Activated CD4-positive, alpha-beta memory T cell treated with anti-CD3 and anti-CD28 coated beads for 36 hours (primary cell): ENCODE measurements at regions not wholly inside any gene's neighbourhood (a gene's known extent, or its start where the extent isn't known, plus 50 kb on each side); places are given as distances from the start of the nearest gene placed in this dataset.

ENCODE experiments used
- CTCF ChIA-PET: fragments of 350-600 bp; sonication (Branson Sonifier 250); formaldehyde crosslinking; loops from one replicate; lab custom pipeline; 2021; ENCODE audit warnings: antibody characterized with exemption, inconsistent platforms; lab: Charles Lee
- POLR2A ChIA-PET: fragments of 350-600 bp; sonication (Branson Sonifier 250); formaldehyde crosslinking; loops from one replicate; lab custom pipeline; 2021; ENCODE audit warnings: antibody characterized with exemption; lab: Charles Lee
- DNase-seq: peaks from one replicate; pipeline ENCODE4 v3.0.0-alpha.2; 2020
- H3K27ac Mint-ChIP-seq: one replicate; pipeline ENCODE4 v1.8.0; 2021; ENCODE audit warnings: mixed read lengths
- H3K27me3 Mint-ChIP-seq: one replicate; pipeline ENCODE4 v1.8.0; 2021; ENCODE audit warnings: mixed read lengths
- H3K36me3 Mint-ChIP-seq: one replicate; pipeline ENCODE4 v1.8.0; 2021; ENCODE audit warnings: mixed read lengths
- H3K4me1 Mint-ChIP-seq: one replicate; pipeline ENCODE4 v1.8.0; 2021; ENCODE audit warnings: low read depth, mixed read lengths
- H3K4me3 Mint-ChIP-seq: one replicate; pipeline ENCODE4 v1.8.0; 2021; ENCODE audit warnings: mild to moderate bottlenecking, mixed read lengths
- H3K9me3 Mint-ChIP-seq: one replicate; pipeline ENCODE4 v1.8.0; 2021; ENCODE audit warnings: mixed read lengths
- intact Hi-C: fragments of 100-400 bp; cut with micrococcal nuclease; formaldehyde crosslinking; loops from one replicate; pipeline ENCODE4 v1.15.1; 2023

GRCh38 chr10:85043207-85043606, 714.8 kb downstream of the CCSER2 start:
- intact Hi-C loops: no loop called here
- H3K4me3 Mint-ChIP-seq: no peak overlapping the region
- CTCF ChIA-PET: no interaction called here
- DNase-seq: no peak
- no peaks in the 10 kb centered on the region for H3K36me3 Mint-ChIP-seq
- H3K4me1 Mint-ChIP-seq: no peaks in the 10 kb centered on the region
- H3K9me3 Mint-ChIP-seq: peaks cover 20% of the 10 kb centered on the region
- POLR2A ChIA-PET: no interaction called here
- H3K27me3 Mint-ChIP-seq: no peaks in the 10 kb centered on the region
- no peak overlapping the region for H3K27ac Mint-ChIP-seq

DNA sequence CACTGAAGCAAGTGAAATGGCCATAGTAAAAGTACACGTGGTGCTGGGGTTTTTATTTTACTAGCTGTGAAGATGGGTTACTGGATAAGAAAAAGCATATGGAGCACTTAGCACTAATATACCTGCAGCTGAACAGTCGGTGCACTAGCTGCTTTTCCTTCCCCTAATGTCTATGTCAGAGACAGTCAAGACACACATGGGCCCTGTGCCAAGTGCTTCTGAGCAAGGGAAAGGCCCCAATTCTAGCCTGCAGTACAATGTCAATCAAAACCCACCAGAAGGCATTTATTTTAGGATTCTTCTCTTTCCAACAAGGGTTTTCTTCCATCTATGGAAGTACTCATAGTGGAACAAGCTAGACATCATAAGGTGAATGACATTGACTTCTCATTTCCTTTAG, 716.7 kb downstream of the CCSER2 start:
- Mint-ChIP-seq H3K4me3 (no peak overlapping the region), H3K27ac (no peak overlapping the region), H3K9me3 (peaks cover 8% of the 10 kb centered on the region), H3K4me1 (no peaks in the 10 kb centered on the region), H3K27me3 (no peaks in the 10 kb centered on the region), H3K36me3 (no peaks in the 10 kb centered on the region)
- POLR2A ChIA-PET: no interaction called here
- CTCF ChIA-PET: no interaction called here
- intact Hi-C loops: no loop called here
- no peak for DNase-seq

DNA sequence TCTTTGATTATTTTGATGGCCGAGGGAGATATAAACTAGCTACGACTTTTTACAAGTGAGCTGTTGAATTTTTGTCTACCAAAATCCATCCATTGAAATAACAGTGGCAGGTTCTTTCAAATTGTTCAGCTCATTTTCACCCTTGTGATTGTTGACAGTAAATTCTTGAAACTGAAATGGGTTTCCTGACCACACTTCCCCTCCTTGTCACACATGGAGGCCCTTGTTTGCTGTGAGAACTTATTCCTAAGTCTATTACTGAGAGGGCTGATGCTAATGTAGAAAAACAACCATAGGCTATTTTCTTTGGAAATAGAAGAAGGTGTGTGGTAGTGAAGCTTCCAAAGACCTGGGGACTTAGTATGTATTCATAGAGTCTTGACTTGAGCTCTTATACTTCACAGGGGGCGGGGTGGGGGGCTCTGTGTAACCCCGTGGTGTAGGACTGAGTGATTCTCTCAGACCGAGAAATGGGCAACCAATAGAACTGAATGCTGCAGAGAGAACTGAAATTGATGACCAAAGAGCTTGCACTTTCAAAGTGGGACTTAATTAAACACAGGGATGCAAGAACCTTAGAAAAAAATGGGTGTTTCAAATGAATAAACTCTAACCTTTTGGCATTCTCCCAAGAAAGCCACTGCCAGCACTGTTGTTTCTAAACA, 718.9 kb downstream of the CCSER2 start:
- no peaks in the 10 kb centered on the region for H3K27me3 Mint-ChIP-seq
- intact Hi-C loops: no loop called here
- no peak for DNase-seq
- H3K4me1 Mint-ChIP-seq: no peaks in the 10 kb centered on the region
- H3K9me3 Mint-ChIP-seq: peaks cover 7% of the 10 kb centered on the region
- CTCF ChIA-PET: no interaction called here
- H3K4me3 Mint-ChIP-seq: no peak overlapping the region
- H3K36me3 Mint-ChIP-seq: no peaks in the 10 kb centered on the region
- POLR2A ChIA-PET: no interaction called here
- no peak overlapping the region for H3K27ac Mint-ChIP-seq

DNA sequence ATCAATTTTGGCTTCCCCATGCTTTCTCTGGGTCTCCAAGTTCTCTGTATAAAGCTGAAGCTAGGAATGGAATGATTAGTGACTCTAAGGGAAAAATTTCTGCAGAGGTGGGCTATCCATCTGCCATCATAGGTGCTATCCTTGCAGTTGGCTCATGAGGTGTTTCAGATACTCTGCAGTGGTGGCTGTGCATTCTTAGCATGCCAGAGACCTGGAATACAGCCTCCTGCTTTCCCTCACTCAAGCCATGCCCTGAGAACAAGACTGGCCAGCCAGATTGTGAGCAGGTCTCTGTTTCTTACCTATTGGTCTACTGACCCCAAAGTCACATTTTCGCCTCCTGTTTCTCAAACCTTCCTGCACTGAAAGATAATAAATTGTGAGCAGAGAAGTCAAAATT, 719.6 kb downstream of the CCSER2 start:
- Mint-ChIP-seq H3K9me3 (peaks cover 7% of the 10 kb centered on the region), H3K27me3 (no peaks in the 10 kb centered on the region), H3K36me3 (no peaks in the 10 kb centered on the region), H3K4me1 (no peaks in the 10 kb centered on the region), H3K27ac (no peak overlapping the region), H3K4me3 (no peak overlapping the region)
- POLR2A ChIA-PET: no interaction called here
- no peak for DNase-seq
- intact Hi-C loops: no loop called here
- CTCF ChIA-PET: no interaction called here

- CTCF ChIA-PET: no interaction called here
- DNase-seq: no peak
- H3K9me3 Mint-ChIP-seq: peaks cover 7% of the 10 kb centered on the region
- intact Hi-C loops: no loop called here
- POLR2A ChIA-PET: no interaction called here
- no peaks in the 10 kb centered on the region for H3K27me3 Mint-ChIP-seq
- H3K4me1 Mint-ChIP-seq: no peaks in the 10 kb centered on the region
- H3K27ac Mint-ChIP-seq: no peak overlapping the region
- H3K36me3 Mint-ChIP-seq: no peaks in the 10 kb centered on the region
- no peak overlapping the region for H3K4me3 Mint-ChIP-seq
These were observed 720.3 kb downstream of the CCSER2 start for GRCh38 chr10:85048644-85049043.

DNA sequence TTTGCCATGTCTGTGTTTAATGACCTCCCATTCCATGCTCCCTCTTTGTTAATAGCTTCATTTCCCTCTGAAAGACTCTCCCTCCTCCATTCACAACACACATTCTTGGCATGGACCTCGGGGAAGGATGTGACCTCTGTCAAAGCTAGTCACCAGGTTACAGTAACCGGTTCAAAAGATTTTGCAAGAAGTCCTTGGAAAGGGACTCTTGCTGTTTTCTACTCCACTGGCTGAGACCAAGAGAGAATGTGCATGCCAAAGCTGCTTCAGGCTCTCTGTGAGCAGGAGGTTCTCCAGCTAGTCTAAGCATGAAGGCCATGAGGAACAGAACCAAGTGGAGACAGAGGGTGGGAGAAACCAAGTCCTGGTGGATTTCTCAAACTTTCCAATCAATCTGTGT, 732.6 kb downstream of the CCSER2 start:
- Mint-ChIP-seq H3K4me3 (no peak overlapping the region), H3K27ac (no peak overlapping the region)
- intact Hi-C loops: no loop called here

DNA sequence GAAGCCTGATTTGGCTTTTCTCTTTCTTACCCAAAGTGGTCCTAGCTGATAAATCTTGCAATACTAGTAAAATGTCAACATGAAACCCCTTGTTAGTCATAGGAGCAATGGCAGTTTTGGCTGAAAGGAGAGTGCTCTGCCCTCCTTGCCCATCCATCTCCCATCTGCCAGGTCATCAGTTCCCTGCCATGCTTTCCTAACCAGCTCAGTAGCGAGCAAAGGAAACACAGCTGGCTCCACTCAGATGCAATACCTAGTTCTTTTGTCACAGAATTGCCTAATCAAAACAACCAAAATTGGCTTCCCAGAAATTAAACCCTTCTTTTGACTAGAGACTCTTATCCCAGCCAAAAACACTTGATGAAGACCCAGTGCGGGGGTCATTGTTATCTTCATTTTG, 733.0 kb downstream of the CCSER2 start:
- intact Hi-C loops: no loop called here
- H3K4me3 Mint-ChIP-seq: no peak overlapping the region
- CTCF ChIA-PET: no interaction called here
- H3K27ac Mint-ChIP-seq: no peak overlapping the region
- no peaks in the 10 kb centered on the region for H3K36me3 Mint-ChIP-seq
- H3K27me3 Mint-ChIP-seq: no peaks in the 10 kb centered on the region
- peaks cover 12% of the 10 kb centered on the region for H3K9me3 Mint-ChIP-seq
- POLR2A ChIA-PET: no interaction called here
- no peaks in the 10 kb centered on the region for H3K4me1 Mint-ChIP-seq
- DNase-seq: no peak

More for the DNA sequence above, 732.6 kb downstream of the CCSER2 start:
- Mint-ChIP-seq H3K9me3 (peaks cover 16% of the 10 kb centered on the region), H3K27me3 (no peaks in the 10 kb centered on the region), H3K36me3 (no peaks in the 10 kb centered on the region), H3K4me1 (no peaks in the 10 kb centered on the region)
- DNase-seq: no peak
- ChIA-PET POLR2A (no interaction called here), CTCF (no interaction called here)

GRCh38 chr10:85067955-85068354, 739.6 kb downstream of the CCSER2 start:
- H3K4me1 Mint-ChIP-seq: no peaks in the 10 kb centered on the region
- H3K9me3 Mint-ChIP-seq: no peaks in the 10 kb centered on the region
- H3K36me3 Mint-ChIP-seq: no peaks in the 10 kb centered on the region
- intact Hi-C loops: no loop called here
- no peak overlapping the region for H3K4me3 Mint-ChIP-seq
- CTCF ChIA-PET: no interaction called here
- H3K27ac Mint-ChIP-seq: no peak overlapping the region
- no peak for DNase-seq
- POLR2A ChIA-PET: no interaction called here
- no peaks in the 10 kb centered on the region for H3K27me3 Mint-ChIP-seq

DNA sequence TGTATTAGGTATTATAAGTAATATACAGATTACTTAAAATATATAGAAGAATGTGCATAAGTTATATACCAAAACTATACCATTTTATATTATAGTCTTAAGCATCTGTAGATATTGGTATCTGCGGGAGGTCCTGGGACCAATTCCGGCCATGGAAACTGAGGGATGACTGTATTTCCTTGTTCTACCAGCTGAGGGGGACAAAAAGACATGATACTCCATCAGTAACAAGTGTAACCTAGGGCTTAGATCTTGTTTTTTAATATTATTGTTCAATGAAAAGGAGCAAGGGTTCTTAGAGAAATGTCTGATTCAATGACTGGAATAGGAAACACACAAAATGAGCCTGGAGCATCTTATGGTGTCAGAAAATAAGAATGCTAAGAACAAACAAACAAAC, 752.5 kb downstream of the CCSER2 start:
- Mint-ChIP-seq H3K9me3 (no peaks in the 10 kb centered on the region), H3K27ac (no peak overlapping the region), H3K4me3 (no peak overlapping the region), H3K27me3 (no peaks in the 10 kb centered on the region), H3K36me3 (no peaks in the 10 kb centered on the region), H3K4me1 (no peaks in the 10 kb centered on the region)
- intact Hi-C loops: no loop called here
- DNase-seq: no peak
- ChIA-PET POLR2A (no interaction called here), CTCF (no interaction called here)

GRCh38 chr10:85098835-85099521, 770.6 kb downstream of the CCSER2 start:
- Mint-ChIP-seq H3K4me3 (no peak overlapping the region), H3K36me3 (no peaks in the 10 kb centered on the region), H3K9me3 (no peaks in the 10 kb centered on the region), H3K27me3 (no peaks in the 10 kb centered on the region), H3K27ac (no peak overlapping the region), H3K4me1 (no peaks in the 10 kb centered on the region)
- DNase-seq: no peak
- POLR2A ChIA-PET: no interaction called here
- CTCF ChIA-PET: no interaction called here
- intact Hi-C loops: no loop called here

GRCh38 chr10:85100495-85100894, 772.1 kb downstream of the CCSER2 start:
- CTCF ChIA-PET: no interaction called here
- Mint-ChIP-seq H3K27ac (no peak overlapping the region), H3K27me3 (no peaks in the 10 kb centered on the region), H3K36me3 (no peaks in the 10 kb centered on the region), H3K9me3 (no peaks in the 10 kb centered on the region), H3K4me3 (no peak overlapping the region), H3K4me1 (no peaks in the 10 kb centered on the region)
- DNase-seq: no peak
- POLR2A ChIA-PET: no interaction called here
- intact Hi-C loops: no loop called here

DNA sequence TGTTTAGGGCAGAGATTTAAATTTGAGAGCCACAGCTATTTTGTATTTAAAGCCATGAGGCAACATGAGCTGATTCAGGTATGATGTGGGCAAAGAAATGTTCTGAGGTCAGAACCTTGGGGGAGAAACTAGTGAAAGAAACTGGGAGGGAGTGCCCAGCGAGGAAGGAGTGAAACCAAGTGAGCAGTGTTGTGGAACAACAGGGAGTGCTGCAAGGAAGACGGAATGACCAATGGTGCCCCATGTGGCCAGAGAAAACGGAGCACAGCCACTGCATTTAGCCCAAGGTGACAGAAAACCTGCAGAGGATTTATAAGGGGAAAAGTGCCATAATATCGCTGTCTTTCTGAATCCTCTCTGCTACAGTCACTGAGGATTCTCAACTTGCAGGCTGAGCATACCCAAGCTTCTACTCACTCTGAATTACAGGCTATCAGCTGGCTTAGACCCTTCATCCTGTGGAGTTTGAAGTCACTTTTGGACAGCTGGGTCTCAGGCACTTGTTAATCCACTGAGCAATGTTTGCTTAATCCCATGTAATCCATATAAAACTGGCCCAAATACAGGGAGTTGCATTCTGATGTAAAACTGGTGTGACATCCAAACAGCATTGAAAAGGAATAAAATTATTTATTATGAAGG, 777.3 kb downstream of the CCSER2 start:
- DNase-seq: no peak
- Mint-ChIP-seq H3K27ac (no peak overlapping the region), H3K4me1 (no peaks in the 10 kb centered on the region), H3K4me3 (no peak overlapping the region), H3K9me3 (no peaks in the 10 kb centered on the region), H3K27me3 (no peaks in the 10 kb centered on the region), H3K36me3 (no peaks in the 10 kb centered on the region)
- POLR2A ChIA-PET: no interaction called here
- CTCF ChIA-PET: no interaction called here
- intact Hi-C loops: no loop called here

- intact Hi-C loops: no loop called here
- Mint-ChIP-seq H3K4me1 (no peaks in the 10 kb centered on the region), H3K36me3 (no peaks in the 10 kb centered on the region), H3K4me3 (no peak overlapping the region), H3K9me3 (no peaks in the 10 kb centered on the region), H3K27ac (no peak overlapping the region), H3K27me3 (no peaks in the 10 kb centered on the region)
- ChIA-PET POLR2A (no interaction called here), CTCF (no interaction called here)
- DNase-seq: no peak
These were observed 782.9 kb downstream of the CCSER2 start for GRCh38 chr10:85111271-85111670.
